Fibroblast of gingiva (primary cell): ENCODE measurements at regions not wholly inside any gene's neighbourhood (a gene's known extent, or its start where the extent isn't known, plus 50 kb on each side); places are given as distances from the start of the nearest gene placed in this dataset.

Experiments
- DNase-seq: peaks from one replicate; pipeline ENCODE4 v3.0.0-alpha.2; 2011; ENCODE audit warnings: low read depth

GRCh38 chr15:96415513-96416217 is 85.2 kb downstream of the NR2F2 start:
- DNase-seq, result no peak

DNA sequence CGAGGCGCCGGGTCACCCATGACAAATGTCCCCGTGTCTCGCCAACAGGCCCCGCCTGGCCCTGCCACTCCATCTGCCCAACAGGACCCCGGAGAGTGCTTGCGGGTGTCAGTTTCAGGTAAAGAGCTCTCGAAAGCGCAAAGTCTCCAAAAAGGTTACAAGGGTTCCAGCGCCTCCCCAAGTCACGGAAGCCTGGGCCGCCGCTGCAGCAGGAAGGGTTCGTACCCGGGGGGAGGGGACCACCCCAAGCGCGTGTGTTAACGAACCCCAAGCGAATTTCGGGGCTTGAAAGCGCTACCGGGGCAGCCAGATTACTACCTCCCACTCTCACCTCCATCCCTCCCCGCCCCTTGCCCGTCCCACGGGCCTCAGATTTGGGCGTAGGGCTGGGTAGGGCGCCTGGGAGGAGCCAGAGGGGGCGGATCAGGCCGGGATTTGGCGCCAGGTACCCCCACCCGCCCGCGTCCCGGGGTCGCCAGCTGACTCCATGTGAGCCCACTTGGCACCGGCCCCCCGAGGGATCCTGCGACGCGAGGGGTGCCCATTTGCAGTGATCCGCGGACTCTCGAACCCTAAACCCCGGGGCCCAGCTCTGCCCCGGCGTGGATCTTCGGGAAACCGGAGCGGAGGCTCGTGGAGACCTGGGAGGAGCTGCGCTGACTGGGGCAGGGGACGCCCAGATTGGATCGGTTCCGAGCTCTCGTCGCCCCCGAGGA is 85.9 kb downstream of the NR2F2 start:
- DNase-seq, result no peak

GRCh38 chr15:96416934-96417759 is 86.6 kb downstream of the NR2F2 start:
- no peak for DNase-seq

- DNase-seq, result no peak
Observed at GRCh38 chr15:96417760-96418130, 87.2 kb downstream of the NR2F2 start.

DNA sequence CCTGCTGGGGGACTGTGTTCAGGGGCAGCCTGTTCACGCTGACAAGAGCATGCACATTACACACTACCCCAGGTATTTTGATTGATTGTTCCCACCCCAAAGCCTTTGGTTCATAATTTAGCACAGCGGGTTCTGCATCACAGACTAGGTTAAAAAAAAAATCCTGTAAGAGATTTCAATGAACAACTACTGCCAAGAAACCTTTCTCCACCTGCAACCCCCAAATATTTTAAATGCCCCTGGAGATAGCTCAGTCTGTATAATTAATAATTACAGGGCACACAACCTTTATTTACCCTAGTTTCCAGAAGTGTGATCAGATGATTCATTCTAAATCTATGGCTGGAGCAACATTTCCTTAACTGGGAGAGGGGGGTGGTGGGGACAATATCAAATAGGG is 87.6 kb downstream of the NR2F2 start:
- DNase-seq, result no peak

- DNase-seq, result no peak
Observed at GRCh38 chr15:96421178-96421601, 90.7 kb downstream of the NR2F2 start.

DNA sequence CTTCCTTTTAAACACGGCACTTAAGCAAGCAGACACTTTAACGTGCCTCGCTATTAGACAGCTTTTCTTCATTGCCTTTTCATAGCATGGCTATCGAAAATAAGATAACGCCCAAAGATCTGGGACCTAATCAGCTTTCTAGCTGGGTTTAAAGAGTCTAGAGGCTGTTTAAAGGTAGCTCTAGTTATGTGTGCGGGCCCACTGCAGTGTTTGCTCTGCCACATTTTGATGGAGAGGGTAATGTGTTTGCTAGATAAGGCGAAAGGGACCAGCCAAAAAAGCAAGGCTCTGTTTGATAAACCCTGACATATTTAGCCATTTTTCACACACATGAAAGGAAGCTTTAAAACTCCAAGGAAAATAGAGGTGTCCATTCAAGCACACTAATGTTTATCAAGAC is 91.6 kb downstream of the NR2F2 start:
- DNase-seq, result no peak

DNA sequence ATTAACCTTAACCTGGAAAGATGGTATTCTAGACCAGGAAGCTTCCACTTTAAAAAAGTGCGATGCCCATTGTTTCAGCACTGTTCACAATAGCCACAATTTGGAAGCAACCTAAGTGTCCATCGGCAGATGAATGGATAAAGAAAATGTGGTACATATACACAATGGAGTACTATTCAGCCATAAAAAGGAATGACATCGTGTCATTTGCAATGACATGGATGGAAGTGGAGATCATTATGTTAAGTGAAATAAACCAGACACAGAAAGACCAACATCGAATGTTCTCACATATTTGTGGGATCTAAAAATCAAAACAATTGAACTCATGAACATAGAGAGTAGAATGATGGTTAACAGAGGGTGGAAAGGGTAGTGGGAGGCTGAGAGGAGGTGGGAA is 94.2 kb downstream of the NR2F2 start:
- DNase-seq, result no peak

DNA sequence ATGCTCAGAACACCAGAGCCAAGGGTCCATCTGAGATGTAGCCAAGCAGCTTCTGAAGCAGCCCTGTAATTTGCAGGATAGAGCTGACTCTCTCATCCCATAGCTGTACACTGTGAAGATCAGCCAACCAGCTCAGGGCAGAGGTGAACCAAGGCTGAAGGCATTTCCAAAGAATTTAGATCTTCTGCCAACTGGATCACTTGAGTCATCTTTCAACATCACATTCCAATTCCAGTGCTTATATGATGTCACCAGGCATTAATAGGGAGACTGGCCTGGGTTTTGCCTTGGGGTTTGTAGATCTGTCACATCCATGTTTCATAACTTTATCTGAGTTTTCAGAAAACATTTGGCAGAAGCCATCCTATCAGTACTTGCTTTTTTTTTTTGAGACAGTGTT is 98.2 kb downstream of the NR2F2 start:
- peak; percentile 94 for DNase-seq

- DNase-seq, result no peak
Observed at GRCh38 chr15:96431786-96432185, 101.3 kb downstream of the NR2F2 start.

DNA sequence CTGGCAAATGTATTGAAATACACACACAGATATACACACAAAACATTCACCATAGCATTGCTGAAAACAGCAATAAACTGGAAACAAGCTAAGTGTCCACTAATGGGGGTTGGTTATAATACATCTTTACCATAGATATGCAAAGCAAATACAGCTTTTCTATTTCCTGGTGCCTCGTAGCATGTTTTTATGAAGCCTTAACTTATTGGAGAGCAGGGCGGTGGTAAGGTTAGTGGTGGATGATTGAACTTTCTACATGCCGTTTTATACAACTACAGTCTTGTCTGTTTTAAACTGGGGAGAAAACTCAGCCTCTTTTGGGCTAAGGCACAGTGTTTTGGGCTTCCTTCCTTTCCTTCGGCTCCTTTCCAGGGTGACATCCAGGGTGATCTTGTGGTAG is 104.5 kb downstream of the NR2F2 start:
- no peak for DNase-seq

DNA sequence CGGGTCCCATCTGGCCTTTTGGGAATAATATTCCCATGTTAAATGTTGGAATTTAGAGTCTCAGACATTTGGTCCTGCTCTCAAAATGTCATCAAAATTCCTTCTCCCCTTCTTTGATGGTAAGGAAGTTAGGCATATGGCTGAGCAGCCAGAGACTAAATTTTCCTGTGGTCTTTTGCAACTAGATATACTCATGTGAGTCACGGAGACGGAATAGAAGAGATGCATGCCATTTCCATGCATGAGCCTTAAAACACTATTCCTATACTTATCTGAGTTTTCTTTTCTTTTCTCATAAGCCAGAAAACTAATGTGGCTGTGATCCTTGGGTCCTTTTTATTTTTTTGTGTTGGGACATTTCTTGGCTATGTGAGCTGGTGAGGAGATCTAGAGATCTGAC is 105.3 kb downstream of the NR2F2 start:
- DNase-seq, result no peak

DNA sequence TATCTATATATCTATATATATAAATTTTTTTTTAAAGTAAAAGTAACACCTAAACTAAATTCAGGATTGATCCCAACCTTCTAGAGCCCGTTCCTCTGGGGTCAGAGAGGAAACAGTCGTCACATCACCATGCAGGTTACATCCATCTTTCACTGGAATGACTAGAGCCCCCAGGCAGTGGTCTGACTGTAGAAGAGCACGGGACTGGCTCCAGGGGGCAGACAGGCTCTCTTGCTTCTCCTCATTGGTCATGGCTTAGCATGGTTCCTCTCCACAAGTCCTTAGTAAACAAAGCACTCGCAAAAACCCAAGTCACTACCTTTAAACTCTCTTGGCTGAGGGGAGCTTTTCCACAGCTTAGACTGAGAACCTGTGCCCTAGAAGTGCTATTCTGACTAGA is 110.5 kb downstream of the NR2F2 start:
- DNase-seq, result no peak

GRCh38 chr15:96442076-96442475 is 111.6 kb downstream of the NR2F2 start:
- no peak for DNase-seq

DNA sequence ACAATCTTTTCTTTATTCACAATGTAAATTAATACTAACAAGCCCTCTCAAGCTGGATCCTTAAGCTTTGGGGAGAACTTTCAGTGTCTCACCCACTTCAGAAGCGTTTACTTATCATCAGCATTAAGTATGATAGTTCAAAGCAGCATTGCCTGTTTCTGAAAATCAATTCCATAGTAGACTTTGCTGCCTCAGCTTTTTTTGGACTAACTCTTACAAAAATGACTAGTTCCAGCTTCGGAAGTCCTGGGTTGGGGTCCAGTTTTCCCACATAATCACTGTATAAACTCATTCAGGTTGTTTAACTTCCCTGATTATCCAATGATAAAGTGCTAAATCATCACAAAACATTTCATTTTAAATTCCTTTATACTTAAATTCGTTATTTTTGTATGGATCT is 114.4 kb downstream of the NR2F2 start:
- DNase-seq, result no peak

GRCh38 chr15:96448923-96449322 is 118.4 kb downstream of the NR2F2 start:
- no peak for DNase-seq

DNA sequence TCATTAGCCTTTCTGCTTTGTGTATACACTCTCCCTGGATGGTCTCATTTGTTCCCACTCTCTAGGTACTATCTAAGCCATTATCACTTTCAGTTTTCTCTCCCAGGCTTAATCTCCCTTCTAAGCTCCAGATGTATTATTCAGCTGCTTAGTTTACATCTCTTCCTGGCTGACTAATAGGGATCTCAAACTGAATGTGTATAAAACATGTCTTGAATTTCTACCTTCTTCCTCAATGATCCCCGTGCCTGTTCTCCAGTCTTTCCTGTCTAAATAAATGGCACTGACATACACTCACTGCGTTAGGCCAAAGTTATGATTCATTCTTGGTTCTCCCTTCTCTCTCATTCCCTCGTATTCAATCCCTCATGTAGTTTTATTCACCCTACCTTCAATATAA is 127.3 kb downstream of the NR2F2 start:
- DNase-seq, result no peak

- no peak for DNase-seq
Observed at GRCh38 chr15:96460106-96460505, 129.6 kb downstream of the NR2F2 start.

- DNase-seq, result no peak
Observed at GRCh38 chr15:96462768-96463750, 132.6 kb downstream of the NR2F2 start.

DNA sequence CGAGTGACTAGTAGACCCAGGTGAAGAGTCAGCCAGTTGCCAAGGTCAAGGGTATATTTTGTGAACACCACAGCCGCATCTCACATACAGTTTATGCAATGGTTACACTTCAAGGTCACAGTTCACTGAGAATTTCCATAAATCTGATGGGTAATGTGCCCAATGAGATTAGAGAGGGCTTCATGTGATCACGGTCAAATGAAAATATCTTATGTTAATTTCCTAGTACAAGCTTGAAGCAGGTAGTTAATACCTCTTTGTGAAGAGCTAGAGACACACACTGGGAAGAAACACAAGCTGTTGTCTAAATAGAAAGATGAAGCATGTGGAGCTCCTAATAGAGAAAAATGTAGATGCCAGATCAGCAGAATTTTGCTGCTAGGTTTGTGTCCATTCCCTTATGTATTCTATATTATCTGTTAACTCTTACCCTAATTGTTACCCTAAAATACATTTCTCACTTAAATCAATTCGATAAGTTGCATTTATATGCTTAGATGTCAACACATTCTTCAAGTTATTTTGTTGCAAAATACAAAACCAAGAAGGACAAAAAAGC is 136.0 kb downstream of the NR2F2 start:
- DNase-seq, result no peak

GRCh38 chr15:96468036-96468435 is 137.5 kb downstream of the NR2F2 start:
- no peak for DNase-seq
